ENCODE measurements at regions not wholly inside any gene's neighbourhood (a gene's known extent, or its start where the extent isn't known, plus 50 kb on each side); places are given as distances from the start of the nearest gene placed in this dataset.
"Not testable (repeated sequence)": the region's sequence is repeated elsewhere in the genome, so short reads cannot be mapped to it uniquely, and the experiment has no call there.

DNA sequence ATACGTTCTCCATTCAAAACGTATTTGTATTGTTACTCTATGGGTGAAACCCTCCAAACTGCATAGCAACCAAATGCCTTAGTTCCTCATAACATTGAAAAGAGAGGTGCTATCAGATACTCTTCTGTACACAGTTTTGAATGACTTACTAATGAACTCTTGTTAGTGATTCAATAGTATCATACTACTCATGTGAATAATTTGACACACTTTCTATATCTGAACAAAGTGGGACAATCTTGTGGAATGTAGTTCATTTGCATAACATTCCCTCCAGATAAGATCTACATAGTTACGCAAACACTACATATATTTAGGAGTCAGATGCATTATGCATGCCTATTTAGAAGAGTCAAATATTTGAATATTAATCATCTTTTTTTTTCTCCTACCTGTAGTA, 232.0 kb upstream of the NRXN1 start:
- Mint-ChIP-seq H3K4me3 (no peak overlapping the region), H3K36me3 (ENCODE audit: low read depth) (no peaks in the 10 kb centered on the region), H3K9me3 (peaks cover 16% of the 10 kb centered on the region; the same call in 1 of the 2 replicates), H3K27me3 (ENCODE audit: insufficient read depth) (no peaks in the 10 kb centered on the region), H3K27ac (no peak overlapping the region), H3K4me1 (ENCODE audit: low read depth) (no peaks in the 10 kb centered on the region; the same call in 1 of the 2 replicates)
- TF ChIP-seq CTCF (IDR thresholded peaks at IDR 0.05): no peak
- DNase-seq: no peak

GRCh38 chr2:51263101-51263500, 231.2 kb upstream of the NRXN1 start:
- DNase-seq; H3K4me3 Mint-ChIP-seq; H3K4me1 Mint-ChIP-seq (ENCODE audit: low read depth); H3K36me3 Mint-ChIP-seq (ENCODE audit: low read depth); H3K27me3 Mint-ChIP-seq (ENCODE audit: insufficient read depth); H3K27ac Mint-ChIP-seq: not testable (repeated sequence)
- peaks cover 14% of the 10 kb centered on the region; the same call in 1 of the 2 replicates for H3K9me3 Mint-ChIP-seq

DNA sequence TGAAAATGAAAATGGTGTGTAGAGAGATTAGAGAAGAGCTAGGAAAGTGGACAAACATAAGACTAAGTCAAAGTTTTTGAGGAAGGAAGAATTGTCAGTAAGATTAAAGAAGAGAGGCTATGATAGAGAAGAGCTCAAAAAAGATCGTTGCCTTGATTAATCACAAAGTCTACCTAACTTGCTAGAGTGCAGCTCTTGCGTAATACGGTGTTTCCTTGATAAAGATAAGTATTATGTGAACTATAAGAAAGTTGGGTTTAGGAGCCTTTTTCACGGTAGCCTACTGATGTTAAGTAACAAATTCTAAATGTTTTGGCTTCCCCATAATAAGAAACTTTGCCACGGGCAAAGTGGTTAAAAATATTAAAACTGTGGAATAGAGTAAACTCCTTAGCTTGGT, 226.4 kb upstream of the NRXN1 start:
- Mint-ChIP-seq H3K27me3 (ENCODE audit: insufficient read depth) (no peaks in the 10 kb centered on the region), H3K27ac (no peak overlapping the region), H3K9me3 (peaks cover 14% of the 10 kb centered on the region; the same call in 1 of the 2 replicates), H3K36me3 (ENCODE audit: low read depth) (no peaks in the 10 kb centered on the region), H3K4me1 (ENCODE audit: low read depth) (no peaks in the 10 kb centered on the region; the same call in 1 of the 2 replicates), H3K4me3 (no peak overlapping the region)
- no peak for TF ChIP-seq CTCF (IDR thresholded peaks at IDR 0.05)
- no peak for DNase-seq

GRCh38 chr2:51256736-51257135, 224.8 kb upstream of the NRXN1 start:
- peak overlapping the region; percentile 3; the same call in 1 of the 2 replicates for H3K4me3 Mint-ChIP-seq
- no peaks in the 10 kb centered on the region; the same call in 1 of the 2 replicates for H3K4me1 Mint-ChIP-seq (ENCODE audit: low read depth)
- DNase-seq: no peak
- no peaks in the 10 kb centered on the region for H3K27me3 Mint-ChIP-seq (ENCODE audit: insufficient read depth)
- no peaks in the 10 kb centered on the region for H3K36me3 Mint-ChIP-seq (ENCODE audit: low read depth)
- peaks cover 14% of the 10 kb centered on the region; the same call in 1 of the 2 replicates for H3K9me3 Mint-ChIP-seq
- H3K27ac Mint-ChIP-seq: no peak overlapping the region
- no peak for TF ChIP-seq CTCF (IDR thresholded peaks at IDR 0.05)

- no peak for TF ChIP-seq CTCF (IDR thresholded peaks at IDR 0.05)
- DNase-seq: no peak
- Mint-ChIP-seq H3K9me3 (peaks cover 22% of the 10 kb centered on the region), H3K27ac (no peak overlapping the region), H3K36me3 (ENCODE audit: low read depth) (no peaks in the 10 kb centered on the region), H3K27me3 (ENCODE audit: insufficient read depth) (no peaks in the 10 kb centered on the region), H3K4me1 (ENCODE audit: low read depth) (no peaks in the 10 kb centered on the region), H3K4me3 (no peak overlapping the region)
Measured at GRCh38 chr2:51251356-51251755, 219.4 kb upstream of the NRXN1 start.

DNA sequence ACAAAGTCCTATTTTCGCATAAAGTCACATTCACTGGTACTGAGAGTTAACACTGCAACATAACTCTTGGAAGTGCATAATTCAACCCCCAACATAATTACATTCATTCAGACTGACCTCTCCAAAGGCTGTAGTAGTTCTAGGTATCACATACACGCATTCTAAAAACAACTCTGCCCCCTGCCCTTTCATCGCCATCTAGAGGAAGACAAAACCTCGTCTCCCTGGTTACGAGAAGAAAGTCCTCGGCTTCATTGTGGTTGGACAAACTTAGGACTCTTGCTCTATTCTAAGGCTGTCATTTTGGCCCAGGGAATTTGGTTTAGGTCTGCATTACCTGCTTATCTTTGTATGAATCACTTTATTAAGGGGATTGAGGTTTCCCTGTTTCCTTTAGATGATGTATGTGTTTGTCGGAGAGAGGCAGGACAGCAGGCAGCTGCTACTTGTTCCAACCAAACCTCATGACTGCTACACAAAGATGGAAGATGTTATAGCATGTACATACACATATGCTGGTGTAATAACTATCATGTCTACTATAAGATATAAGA, 215.4 kb upstream of the NRXN1 start:
- no peaks in the 10 kb centered on the region for H3K36me3 Mint-ChIP-seq (ENCODE audit: low read depth)
- H3K9me3 Mint-ChIP-seq: peaks cover 8% of the 10 kb centered on the region
- no peak overlapping the region for H3K4me3 Mint-ChIP-seq
- no peaks in the 10 kb centered on the region for H3K27me3 Mint-ChIP-seq (ENCODE audit: insufficient read depth)
- H3K4me1 Mint-ChIP-seq (ENCODE audit: low read depth): no peaks in the 10 kb centered on the region
- no peak overlapping the region for H3K27ac Mint-ChIP-seq
- TF ChIP-seq CTCF (IDR thresholded peaks at IDR 0.05): no peak
- no peak for DNase-seq

Data from HFFc6 (cell line).